HG03159 (cell line): ENCODE measurements at regions not wholly inside any gene's neighbourhood (a gene's known extent, or its start where the extent isn't known, plus 50 kb on each side); places are given as distances from the start of the nearest gene placed in this dataset.
"Not testable (repeated sequence)": the region's sequence is repeated elsewhere in the genome, so short reads cannot be mapped to it uniquely, and the experiment has no call there.

ENCODE experiments used
- ATAC-seq: cut with Tn5 transposase; IDR thresholded peaks from one replicate; pipeline ENCODE4 v1.9.1; 2021; ENCODE audit warnings: mild to moderate bottlenecking, moderate library complexity; ENCODE audit not compliant: unreplicated experiment

- ATAC-seq: no peak
Observed at GRCh38 chr1:219731771-219732170, 118.9 kb upstream of the ZC3H11B start.

- ATAC-seq: no peak
Observed at GRCh38 chr1:219726480-219727272, 113.8 kb upstream of the ZC3H11B start.

- no peak for ATAC-seq
Observed at GRCh38 chr1:219724440-219724839, 111.5 kb upstream of the ZC3H11B start.

GRCh38 chr1:219717536-219717935 lies 104.6 kb upstream of the ZC3H11B start:
- ATAC-seq: no peak

GRCh38 chr1:219716611-219717114 lies 103.8 kb upstream of the ZC3H11B start:
- ATAC-seq: no peak

- ATAC-seq: no peak
Observed at GRCh38 chr1:219713981-219714381, 101.1 kb upstream of the ZC3H11B start.

- no peak for ATAC-seq
Observed at GRCh38 chr1:219712506-219712905, 99.6 kb upstream of the ZC3H11B start.

GRCh38 chr1:219710529-219711194 lies 97.8 kb upstream of the ZC3H11B start:
- ATAC-seq: no peak

GRCh38 chr1:219708919-219709543 lies 96.1 kb upstream of the ZC3H11B start:
- no peak for ATAC-seq

- not testable (repeated sequence) for ATAC-seq
Observed at GRCh38 chr1:219707885-219708284, 95.0 kb upstream of the ZC3H11B start.

- not testable (repeated sequence) for ATAC-seq
Observed at GRCh38 chr1:219704331-219704730, 91.4 kb upstream of the ZC3H11B start.

GRCh38 chr1:219703368-219703639 lies 90.4 kb upstream of the ZC3H11B start:
- no peak for ATAC-seq

GRCh38 chr1:219701476-219701875 lies 88.6 kb upstream of the ZC3H11B start:
- ATAC-seq: no peak

- ATAC-seq: no peak
Observed at GRCh38 chr1:219699870-219700269, 87.0 kb upstream of the ZC3H11B start.

- no peak for ATAC-seq
Observed at GRCh38 chr1:219697682-219698081, 84.8 kb upstream of the ZC3H11B start.

- no peak for ATAC-seq
Observed at GRCh38 chr1:219692981-219693380, 80.1 kb upstream of the ZC3H11B start.

GRCh38 chr1:219689774-219690173 lies 76.9 kb upstream of the ZC3H11B start:
- ATAC-seq: no peak

GRCh38 chr1:219687779-219688178 lies 74.9 kb upstream of the ZC3H11B start:
- no peak for ATAC-seq

- ATAC-seq: no peak
Observed at GRCh38 chr1:219686171-219686570, 73.3 kb upstream of the ZC3H11B start.

GRCh38 chr1:219682788-219683187 lies 69.9 kb upstream of the ZC3H11B start:
- no peak for ATAC-seq

GRCh38 chr1:219681876-219682275 lies 69.0 kb upstream of the ZC3H11B start:
- ATAC-seq: no peak
